HuH-7 (cell line): ENCODE measurements at regions not wholly inside any gene's neighbourhood (a gene's known extent, or its start where the extent isn't known, plus 50 kb on each side); places are given as distances from the start of the nearest gene placed in this dataset.

Source experiments
- DNase-seq: peaks from one replicate; pipeline ENCODE4 v3.0.0; 2011; ENCODE audit warnings: low spot score

DNA sequence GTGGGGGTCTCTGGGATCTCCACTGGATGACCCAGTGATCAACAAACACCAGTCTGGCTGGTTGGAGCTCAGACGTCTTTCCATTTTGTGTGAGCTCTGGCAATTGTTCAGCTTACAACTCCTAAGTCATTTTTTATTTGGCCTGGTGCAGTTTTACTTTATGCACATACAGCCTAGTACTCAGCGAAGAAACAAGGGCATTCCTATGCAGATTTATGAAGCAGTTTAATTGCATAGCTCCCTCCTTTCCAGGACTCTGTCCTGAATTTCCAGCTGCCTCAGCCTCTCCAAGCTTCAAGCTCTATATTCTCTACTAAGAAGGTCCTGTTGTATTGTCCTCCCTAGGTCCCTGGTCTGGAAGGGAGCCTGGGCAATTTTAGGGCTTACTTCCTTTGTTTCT, 145.6 kb upstream of the GALNT17 start:
- no peak for DNase-seq

DNA sequence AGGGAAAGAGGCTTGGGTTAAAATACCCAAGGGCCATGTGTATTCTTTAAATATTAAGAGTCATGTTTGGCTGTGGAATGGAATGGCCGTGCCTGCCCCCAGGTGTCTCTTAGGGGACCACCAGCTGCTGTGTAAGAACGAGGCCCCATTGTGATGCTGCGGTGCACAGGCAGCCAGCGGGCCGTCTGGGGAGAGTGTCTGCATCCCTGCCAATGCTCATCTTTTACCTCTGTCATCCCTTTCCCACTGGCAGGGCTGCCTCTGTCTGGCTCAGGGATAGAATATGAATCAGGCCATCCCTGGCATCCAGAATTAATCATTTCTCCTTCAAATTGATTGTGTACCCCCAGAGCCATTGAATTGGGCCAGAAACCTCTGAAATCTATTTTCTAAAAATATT, 137.8 kb upstream of the GALNT17 start:
- no peak for DNase-seq

DNA sequence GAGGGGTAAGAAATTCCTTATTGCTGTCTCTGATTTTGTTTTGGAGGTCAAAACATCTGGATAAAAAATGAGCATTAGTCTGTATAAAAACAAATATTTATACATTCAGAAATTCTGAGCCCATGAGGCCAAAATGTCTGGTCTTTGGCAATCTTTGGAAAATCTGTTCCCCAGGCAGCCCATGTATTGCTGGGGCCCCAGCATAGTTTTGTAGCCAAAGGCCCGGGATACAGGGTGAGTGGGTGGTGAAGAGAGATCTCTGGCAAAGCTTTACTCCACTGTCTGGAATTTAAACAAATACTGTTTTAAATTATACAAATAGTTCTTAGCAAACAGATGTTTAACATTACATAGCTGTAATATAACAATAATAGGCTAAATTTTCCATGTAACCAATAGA, 134.7 kb upstream of the GALNT17 start:
- DNase-seq = no peak

DNA sequence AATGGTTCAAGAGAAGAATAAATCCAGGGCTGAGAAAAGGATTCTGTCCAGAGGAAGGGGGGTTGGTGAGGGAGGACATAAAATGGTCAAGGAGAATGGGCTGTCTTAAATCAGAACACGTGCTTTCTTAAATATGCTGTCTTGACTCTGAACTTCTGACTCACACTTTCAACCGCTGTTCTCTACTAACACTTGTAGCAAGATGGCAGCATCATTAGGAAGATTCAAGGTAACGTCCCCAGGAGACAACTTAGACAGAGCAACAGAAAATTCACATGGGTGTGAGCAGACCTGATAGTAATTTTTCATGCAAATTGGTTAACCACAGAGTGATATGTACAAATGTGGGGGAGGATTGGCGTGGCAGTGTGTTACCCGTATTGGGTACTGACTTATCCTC, 126.8 kb upstream of the GALNT17 start:
- no peak for DNase-seq

DNA sequence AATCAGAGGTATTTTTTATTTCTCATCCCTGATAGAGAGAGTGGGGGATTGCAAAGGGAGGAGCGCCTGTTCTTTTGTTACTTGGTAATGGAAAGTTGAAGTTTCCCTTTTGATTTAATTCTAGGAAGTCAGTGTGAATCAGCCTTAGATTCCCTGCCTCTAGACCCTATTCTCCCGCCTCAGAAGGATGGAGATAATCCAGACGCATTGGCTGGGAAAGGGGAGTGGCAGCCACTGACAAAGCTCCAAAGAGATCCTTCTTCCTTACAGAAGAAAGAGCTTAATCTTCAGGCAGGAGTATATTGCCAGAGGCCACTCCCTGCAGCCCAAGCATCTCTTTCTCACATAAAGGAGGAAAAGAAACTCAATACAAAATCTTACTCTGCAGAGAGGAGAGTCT, 122.3 kb upstream of the GALNT17 start:
- no peak for DNase-seq

DNA sequence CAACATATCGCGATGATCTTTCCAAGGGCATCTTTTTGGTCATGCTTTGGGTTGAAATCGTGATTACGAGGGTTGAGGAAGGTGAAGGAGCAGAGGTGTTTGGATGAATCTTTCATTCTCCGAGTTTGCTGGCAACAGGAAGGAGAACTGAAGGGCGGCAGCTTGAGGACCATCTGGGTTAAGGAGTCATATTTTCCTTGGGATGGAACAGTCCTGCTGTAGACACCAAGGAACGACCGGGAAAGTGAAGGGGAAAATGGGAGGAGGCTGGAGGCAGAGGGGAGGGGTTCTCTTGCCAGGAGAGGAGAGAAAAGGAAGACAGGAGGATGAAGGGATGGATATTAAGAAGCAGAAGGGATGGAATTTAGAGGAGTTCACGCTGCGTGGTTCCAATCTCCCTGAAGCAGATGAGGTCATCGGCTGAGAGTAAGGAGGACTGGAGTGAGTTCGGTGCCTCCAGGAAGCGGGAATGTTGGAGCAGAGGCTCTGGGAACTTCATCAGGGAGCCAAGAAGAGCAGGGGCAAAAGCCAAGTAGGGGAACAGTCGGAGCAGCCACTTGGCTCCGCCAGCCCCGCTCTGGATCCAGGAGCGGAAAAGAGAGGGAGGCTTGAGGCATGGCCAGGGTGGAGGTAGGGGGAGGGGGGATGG, 116.6 kb upstream of the GALNT17 start:
- DNase-seq = no peak

DNA sequence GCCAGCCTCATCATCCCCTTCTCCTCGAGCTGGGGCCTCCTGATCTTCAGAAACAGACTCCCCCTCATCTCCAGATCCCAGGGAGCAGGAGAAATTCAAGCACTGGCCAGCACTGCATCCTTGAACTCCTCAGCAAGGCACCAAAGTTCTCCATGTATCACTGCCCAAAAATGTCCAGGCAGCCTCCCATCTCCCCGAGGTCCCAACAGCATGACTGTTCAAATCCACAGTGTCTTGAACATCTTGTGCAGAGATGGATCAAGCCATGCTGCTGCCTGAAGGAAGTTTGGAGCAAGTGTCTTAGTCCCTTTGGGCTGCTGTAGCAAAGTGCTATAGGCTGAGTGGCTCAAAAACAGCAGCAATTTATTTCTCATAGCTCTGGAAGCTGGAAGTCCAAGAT, 115.5 kb upstream of the GALNT17 start:
- no peak for DNase-seq

DNA sequence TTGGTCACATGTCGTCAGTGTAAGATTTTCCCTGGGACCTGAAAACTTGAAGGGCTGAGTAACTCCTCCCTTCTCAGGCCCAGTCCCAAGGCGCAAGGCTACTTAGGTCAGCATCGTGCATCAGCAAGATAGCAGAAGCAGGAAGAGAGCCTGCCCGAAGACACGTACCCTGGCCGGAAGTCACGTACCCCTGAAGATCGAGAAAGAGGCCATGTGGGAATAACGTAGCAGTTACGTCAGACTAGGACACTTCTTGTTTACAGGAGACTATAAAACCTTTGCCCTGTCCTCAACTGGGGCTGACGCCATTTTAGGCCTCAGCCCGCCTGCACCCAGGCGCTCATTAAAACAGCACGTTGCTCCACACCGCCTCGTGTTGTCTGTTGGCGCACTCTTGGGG, 114.3 kb upstream of the GALNT17 start:
- no peak for DNase-seq

DNA sequence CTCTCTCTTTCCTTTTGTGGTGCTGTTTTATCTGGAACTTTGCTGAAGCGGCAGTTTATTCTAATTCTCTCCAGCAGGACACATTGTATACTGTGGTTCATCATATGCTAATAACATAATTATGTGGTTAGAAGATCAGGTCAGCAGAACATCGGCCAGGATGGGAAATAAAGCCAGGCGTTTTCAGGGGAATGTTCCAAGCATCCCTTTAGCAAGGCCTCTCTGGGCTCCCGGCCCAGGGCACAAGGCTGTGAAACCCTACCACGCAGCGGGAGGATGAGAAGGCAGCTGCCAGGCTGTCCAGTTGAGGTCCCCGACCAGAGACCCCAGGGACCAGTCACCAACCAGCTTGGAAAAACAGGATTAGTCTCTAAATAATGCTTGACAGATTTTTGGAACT, 112.2 kb upstream of the GALNT17 start:
- no peak for DNase-seq

DNA sequence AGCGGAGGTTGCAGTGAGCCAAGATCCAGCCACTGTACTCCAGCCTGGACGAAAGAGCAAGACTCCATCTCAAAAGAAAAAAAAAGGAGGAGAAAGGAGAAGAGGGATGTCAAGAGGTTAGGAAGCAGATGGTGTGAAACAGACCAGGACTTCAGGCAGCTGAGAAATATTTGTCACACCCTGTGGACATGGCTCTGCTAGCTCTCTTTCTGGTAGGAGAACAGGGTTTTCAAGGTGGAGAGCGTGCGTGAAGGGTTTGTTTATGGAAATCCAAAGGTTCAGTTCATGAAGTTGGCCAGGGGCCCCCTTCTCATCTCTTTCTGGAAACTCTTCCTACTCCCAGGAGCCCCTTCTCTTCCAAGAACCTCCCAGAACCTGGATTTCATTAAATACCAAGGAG, 110.8 kb upstream of the GALNT17 start:
- DNase-seq = no peak

DNA sequence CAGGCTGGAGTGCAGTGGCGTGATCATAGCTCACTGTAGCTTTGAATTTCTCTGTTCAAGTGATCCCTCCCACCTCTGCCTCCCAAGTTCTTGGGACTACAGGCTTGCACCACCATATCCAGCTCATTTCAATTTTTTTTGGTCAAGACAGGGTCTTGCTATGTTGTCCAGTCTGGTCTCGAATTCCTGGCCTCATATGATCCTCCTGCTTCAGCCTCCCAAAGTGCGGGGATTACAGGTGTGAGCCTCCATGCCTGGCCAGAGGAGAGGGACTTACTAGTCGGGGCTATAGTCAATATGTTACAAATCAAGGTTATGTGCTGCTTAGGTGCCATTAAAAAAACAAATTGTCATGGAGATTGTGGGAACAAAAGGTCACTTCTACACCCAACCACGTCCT, 105.3 kb upstream of the GALNT17 start:
- DNase-seq = no peak

DNA sequence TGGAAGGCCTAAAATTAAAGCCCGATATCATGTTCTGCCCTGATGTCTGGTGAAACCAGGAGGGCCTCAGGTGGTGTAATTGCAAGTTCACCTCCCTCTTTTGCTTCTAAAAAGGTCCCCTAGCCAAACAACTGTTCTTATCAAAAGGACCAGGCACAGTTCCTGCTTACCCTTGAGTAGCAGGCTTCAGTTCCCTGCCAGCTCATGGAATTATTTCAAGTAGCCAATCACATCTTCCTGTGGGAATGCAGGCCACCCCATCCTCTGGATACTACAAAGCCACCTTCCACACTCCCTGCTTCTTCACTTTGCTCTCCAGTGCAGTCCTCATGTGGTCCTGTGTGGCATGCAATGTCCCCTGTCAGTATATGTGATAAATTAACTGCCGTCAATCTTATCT, 97.7 kb upstream of the GALNT17 start:
- no peak for DNase-seq

DNA sequence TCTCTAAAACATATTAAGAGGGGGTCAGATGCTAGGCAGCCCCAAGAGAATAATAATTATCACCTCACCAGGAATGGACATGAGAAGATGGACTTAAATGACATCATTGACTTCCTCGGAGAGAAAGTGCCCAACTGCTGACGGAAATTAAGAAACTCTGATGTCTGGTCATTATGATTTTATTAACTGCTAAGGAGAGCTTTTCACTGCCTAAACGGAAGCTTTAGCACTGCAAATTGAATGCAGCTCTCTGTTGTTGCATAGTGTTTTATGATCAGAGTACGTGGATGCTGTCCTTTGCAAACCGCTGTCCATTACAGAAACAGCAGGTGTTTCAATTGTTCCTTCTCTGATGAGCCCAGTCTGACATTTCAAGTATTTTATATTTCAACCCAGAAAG, 89.4 kb upstream of the GALNT17 start:
- DNase-seq = no peak

DNA sequence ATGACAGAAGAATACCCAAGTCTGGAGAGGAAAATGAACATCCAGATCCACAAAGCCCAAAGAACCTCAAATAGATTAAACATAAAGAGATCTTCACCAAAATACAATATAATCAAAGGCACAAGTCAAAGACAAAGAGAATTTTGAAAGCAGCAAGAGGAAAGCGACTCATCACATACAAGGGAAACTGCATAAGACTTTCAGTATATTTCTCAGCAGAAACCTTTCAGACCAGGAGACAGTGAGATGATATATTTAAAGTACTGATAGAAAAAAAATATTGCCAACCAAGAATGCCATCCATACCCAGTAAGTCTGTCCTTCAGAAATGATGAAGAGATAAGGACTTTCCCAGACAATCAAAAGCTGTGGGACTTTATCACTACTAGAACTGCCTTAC, 81.5 kb upstream of the GALNT17 start:
- no peak for DNase-seq

DNA sequence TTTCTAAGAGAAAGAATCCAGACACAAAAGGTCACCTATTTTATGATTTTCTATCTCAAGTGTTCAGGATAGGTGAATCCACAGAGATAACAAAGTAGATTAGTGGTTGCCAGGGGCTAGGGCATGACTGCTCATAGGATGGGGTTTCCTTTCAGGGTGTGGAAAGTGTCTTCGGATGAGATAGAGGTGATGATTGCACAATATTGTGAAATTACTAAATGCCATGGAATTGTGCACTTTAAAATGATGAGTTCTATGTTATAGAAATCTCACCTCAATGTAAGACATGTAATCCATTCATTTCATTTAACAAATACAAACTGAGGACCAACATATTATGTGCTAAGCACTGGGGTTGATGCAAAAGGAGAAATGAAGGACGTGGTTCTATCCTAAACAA, 76.4 kb upstream of the GALNT17 start:
- no peak for DNase-seq

DNA sequence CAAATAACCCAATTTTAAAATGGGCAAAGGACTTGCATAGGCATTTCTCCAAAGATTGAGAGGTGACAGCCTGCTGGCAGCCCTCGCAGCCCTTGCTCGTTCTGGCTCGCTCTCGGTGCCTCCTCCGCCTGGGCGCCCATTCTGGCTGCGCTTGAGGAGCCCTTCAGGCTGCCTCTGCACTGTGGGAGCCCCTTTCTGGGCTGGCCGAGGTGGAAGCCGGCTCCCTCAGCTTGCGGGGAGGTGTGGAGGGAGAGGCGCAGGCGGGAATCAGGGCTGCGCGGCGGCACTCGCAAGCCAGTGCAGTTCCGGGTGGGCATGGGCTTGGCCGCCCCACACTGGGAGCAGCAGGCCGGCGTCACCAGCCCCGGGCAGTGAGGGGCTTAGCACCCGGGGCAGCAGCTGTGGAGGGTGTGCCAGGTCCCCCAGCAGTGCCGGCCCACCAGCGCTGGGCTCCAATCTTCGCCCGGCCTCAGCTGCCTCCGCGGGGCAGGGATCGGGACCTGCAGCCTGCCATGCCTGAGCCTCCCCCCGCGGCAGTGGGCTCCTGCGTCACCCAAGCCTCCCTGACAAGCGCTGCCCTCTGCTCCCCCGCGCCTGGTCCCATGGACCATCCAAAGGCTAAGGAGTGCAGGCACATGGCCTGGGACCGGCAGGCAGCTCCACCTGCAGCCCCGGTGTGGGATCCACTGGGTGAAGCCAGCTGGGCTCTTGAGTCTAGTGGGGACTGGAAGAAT, 54.0 kb upstream of the GALNT17 start:
- no peak for DNase-seq
